Stimulated activated naive CD4-positive, alpha-beta T cell (primary cell): ENCODE measurements at regions not wholly inside any gene's neighbourhood (a gene's known extent, or its start where the extent isn't known, plus 50 kb on each side); places are given as distances from the start of the nearest gene placed in this dataset.

ENCODE experiments used
- DNase-seq, 6 experiments: peaks; one replicate each; lab custom pipeline; 2025; lab: John Stamatoyannopoulos, UW

- DNase-seq = no peak
Observed at GRCh38 chr3:99118381-99118780, 216.9 kb upstream of the DCBLD2 start.

GRCh38 chr3:99114565-99115291 is 213.2 kb upstream of the DCBLD2 start:
- DNase-seq = no peak

DNA sequence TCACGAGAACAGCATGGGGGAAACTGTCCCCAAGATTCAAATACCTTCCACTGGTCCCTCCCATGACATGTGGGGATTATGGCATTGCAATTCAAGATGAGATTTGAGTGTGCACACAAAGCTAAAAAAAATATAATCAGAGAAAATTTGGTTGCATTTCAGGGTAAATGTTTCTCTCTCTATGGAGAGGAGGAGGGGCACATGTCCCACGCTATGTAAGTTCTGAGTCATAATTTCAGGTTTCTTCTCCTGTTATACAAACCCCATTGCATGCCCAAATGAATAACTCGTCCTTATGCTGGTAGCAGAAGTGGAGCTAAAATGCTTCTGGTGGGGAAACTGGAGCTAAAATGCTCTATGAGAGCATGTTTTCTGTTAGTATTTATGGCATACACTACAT is 209.7 kb upstream of the DCBLD2 start:
- no peak for DNase-seq

GRCh38 chr3:99110401-99110800 is 208.9 kb upstream of the DCBLD2 start:
- DNase-seq = no peak

DNA sequence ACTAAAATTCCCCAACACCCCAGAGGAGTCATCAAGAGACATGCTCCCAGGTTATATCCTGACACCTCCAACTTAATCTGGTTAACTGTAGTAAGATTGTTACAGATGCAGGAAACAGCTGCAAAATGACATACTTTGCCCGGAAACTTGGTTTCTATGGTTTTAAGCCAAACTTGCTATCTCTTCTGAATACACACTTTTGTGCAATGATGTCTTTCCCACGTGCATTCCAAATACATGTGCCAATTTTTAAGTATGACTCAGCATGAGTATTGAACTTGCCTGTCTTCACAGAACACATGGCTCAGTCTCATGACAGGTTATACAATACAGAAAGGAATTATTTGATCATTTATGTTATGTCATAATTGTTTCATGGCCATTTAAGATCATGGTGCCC is 207.0 kb upstream of the DCBLD2 start:
- DNase-seq = no peak

- no peak for DNase-seq
Observed at GRCh38 chr3:99094606-99095005, 193.1 kb upstream of the DCBLD2 start.

DNA sequence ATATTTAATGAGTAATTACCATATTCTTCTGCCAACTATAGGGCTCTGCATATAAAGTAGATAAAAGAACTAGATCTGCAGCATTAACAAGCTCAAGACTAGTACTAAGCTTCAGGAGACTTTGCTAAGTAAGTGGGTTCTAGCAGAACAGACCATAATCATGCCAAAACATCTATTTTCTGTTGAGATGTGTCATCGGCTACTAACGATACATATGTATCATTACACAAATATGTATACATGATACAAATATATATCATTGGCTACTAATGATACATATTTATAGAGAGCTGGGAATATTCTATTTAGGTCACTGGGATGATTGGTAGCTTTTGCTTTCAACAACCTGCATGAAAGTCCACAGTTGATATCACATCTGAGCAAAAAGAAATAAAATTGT is 185.8 kb upstream of the DCBLD2 start:
- no peak for DNase-seq

DNA sequence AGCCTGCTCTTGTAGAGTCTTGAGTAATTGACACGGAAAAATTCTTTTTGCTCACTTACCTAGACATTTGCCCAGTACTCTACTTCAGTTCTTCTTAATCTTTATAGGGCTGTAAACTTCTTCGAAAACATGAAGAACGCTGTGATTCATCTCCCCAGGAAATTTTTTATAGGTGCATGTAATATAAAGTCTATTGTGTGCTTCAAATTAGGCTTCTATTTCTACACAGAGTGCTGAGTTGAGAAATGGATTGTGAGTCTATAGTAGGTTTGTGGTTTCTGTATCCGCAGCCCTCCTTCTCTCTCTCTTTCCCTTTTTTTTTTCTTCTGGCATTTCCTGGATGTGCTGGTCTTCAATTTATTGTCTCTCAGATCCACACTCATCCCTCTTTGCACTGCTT is 183.3 kb upstream of the DCBLD2 start:
- DNase-seq = no peak

DNA sequence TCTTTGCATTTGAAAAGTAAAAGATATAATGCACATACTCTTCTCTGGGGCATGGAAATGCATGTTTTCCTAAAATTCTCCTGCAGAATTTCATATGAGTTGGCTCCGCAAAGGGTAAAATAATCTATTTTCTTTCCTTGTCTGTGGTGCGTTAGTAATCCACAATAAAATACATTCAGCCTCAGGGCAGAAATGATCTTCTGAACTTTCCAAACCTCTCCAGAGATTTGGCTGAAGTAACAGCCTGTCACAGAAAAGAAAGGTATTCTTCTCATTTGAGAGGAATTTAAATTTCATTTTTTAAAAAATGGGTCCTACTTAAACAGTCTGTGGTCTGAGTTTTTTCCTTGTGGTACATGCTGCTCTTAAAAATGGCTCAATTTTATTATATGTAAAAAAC is 182.7 kb upstream of the DCBLD2 start:
- DNase-seq = no peak

DNA sequence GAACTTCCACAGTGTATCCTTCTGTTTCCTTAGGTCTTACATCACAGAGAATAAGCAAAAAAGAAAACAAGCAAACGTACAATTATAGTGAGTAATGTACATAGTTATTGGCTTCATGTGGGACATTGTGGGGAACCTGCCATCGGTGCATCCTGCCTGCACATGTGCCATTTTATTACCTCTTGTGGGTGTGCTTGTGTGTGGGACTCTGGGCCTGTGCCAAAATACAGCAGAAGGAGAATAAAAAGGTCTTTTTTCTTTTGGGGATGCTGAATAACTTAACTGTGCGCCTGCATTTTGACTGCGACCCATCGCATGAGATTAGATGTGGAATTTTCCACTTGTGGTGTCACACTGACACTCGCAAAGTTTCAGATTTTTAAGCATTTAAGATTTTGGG is 169.6 kb upstream of the DCBLD2 start:
- no peak for DNase-seq

DNA sequence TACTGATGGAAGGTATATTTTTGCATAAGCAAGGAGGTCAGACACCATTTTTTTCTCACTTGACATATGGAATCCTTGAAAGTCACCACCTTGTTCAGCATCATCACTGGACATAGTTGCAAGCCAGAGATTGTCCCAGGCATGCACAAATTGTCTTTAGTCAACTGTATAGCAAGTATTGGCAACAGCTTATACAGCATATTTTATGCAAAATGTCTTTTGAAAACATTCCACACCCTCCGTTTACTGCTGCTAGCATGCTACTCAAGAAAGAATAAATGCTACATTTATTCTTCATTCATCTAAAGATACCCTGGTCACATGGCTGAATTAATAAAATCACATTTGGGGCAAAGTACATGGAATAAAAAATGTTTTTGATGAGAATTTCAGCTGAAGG is 168.5 kb upstream of the DCBLD2 start:
- no peak for DNase-seq

DNA sequence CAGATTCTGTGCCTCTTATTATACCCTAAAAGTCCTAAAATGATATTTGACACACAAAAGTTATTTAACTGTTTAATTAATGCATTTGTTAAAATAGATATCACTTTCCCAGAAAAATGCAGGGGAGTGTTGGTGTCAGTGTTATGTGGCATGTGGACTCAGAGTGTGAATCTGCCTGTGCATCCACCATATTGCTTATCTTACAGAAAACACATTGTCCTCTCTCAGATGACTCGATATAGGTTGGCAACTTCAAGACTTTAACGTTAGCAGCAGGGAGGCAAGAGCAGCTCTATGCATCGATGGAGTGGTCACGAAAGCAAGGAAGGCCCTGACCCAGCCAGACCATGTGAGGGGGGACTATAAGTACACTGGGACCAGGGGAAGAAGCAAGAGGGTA is 165.4 kb upstream of the DCBLD2 start:
- no peak for DNase-seq

DNA sequence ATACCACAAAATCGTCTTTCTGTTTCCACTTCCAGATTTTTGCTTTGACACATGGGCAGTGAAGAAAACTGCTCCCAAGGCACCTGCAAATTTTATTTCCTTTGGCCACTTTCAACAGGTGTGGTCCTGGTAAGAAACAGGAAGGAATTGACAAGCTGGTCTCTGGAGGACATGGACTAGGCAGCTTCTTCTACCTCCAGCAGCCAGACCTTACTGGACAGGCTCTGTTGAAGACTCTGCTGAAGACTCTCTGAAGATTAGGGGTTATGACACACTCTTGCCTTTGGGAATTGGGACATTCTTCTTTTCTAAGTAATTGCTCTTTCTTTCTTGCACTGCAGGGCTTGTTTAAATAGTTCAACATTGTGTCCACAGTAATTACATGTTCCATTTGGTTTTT is 147.7 kb upstream of the DCBLD2 start:
- no peak for DNase-seq

DNA sequence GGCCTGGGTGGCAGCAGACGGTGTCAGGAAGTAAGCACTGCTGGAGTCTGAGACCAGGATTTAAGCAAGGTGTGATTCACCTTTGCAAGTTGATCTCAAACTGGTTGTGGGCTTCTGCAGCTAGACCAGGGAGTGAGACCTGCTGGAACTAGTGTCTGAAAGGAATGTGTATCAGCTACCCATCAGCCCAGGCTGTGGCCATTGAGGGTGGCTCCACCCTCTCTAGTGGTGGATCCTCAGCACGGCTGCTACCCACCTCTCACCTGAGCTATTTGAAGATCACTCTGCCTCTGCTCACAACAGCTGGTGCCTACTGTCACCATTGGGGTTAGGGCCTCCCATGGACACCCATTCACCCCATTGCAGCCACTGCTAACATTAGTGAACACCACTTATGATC is 140.3 kb upstream of the DCBLD2 start:
- no peak for DNase-seq

GRCh38 chr3:99031778-99032177 is 130.3 kb upstream of the DCBLD2 start:
- no peak for DNase-seq

GRCh38 chr3:99023590-99024192 is 122.2 kb upstream of the DCBLD2 start:
- DNase-seq = peak in 1 of 6 experiments; percentile 2

- no peak for DNase-seq
Observed at GRCh38 chr3:99021466-99021865, 120.0 kb upstream of the DCBLD2 start.

GRCh38 chr3:99016452-99016851 is 115.0 kb upstream of the DCBLD2 start:
- DNase-seq = no peak

GRCh38 chr3:99013777-99014315 is 112.4 kb upstream of the DCBLD2 start:
- no peak for DNase-seq

DNA sequence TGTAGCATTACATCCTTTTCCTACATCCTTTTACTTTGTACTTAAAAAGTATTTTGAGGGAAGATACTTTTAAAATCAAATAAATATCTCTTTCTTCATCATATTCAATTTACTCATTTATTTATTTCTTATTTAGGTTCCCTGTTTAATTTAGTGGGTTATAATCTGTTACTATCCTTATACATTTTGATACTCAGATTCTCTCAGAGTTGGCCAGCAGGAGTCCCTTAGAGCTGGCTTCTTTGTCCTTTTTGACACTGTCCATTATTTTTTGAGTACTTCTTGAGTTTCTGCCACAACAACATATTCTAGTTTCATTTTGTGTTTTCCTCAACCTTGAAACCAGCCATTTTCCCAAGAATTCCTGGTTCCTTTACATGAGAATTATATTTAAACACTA is 111.6 kb upstream of the DCBLD2 start:
- no peak for DNase-seq

DNA sequence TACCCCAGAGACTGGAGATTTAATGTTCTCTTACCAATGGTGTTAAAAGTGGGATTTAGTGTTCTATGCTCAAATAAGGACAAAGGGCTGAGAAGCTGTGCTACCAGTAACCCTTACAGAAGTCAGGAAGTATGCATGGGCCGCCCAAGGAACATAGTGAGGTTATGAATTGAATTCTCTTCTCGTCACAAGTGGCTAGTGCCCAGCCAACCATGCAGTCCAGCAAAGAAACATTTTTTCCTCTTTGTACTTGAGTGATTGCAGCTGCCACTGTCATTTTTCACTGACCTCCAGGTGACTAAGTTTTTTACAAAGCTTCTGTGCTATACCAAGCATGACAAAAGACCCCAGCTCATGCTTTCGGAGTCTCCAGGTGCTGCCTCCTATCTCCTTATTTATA is 110.6 kb upstream of the DCBLD2 start:
- no peak for DNase-seq

DNA sequence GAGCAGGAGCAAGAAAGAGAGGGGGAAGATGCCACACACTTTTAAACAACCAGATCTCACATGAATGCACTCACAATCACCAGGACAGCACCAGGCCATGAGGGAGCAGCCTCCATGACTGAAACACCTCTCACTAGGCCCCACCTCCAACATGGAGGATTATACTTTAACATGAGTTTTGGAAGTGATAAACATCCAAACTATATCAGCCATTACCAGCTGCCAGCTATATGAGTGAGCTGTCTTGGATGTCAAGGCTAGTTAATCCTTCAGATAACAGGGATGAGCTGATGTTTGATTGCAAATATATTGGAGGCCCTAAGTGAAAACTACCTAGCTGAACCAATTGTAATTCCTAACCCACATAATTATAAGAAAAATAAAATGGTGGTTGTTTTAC is 108.4 kb upstream of the DCBLD2 start:
- DNase-seq = no peak

DNA sequence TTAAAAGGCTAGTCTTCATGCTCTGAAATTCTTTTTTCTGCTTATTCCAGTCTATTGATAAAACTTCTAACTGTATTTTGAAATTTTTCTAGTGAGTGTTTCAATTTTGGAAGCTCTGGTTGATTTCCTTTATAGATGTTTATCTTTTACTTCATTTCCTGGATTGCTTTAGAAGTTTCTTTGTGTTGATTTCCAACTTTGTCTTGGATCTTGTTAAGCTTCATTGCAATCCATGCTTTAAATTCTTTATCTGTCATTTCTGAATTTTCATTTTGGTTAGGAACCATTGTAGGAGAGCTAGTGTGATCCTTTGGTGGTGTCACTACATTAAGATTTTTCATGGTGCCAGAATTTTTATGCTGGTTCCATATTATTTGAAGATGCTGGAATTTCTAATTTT is 105.2 kb upstream of the DCBLD2 start:
- no peak for DNase-seq

DNA sequence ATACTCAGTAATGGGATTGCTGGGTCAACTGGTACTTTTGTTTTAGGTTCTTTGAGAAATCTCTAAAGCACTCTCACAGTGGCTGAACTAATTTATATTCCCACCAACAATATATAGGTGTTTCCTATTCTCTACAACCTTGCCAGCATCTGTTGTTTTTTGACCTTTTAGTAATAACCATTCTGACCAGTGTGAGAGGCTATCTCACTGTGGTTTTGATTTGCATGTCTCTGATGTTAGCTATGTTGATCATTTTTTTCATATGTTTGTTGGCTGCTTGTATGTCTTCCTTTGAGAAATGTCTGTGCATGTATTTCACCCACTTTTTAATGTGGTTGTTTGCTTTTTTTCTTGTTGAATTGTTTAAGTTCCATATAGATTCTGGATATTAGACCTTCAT is 98.2 kb upstream of the DCBLD2 start:
- DNase-seq = no peak
